ENCODE measurements at regions not wholly inside any gene's neighbourhood (a gene's known extent, or its start where the extent isn't known, plus 50 kb on each side); places are given as distances from the start of the nearest gene placed in this dataset.

- no peak overlapping the region for H3K27ac Mint-ChIP-seq (ENCODE audit: unreplicated experiment)
- CTCF ChIA-PET: interaction anchor here (0.5 kb wide), 1 partner anchor 9 kb away, joined by 3 read pairs; no protein-coding TSS in a partner anchor
- no peak for TF ChIP-seq CTCF (IDR thresholded peaks at IDR 0.05; ENCODE audit: unreplicated experiment)
- DNase-seq: no peak
- no peak overlapping the region for H3K4me3 Mint-ChIP-seq (ENCODE audit: low read depth, unreplicated experiment)
- no peaks in the 10 kb centered on the region for H3K36me3 Mint-ChIP-seq (ENCODE audit: insufficient read depth, unreplicated experiment)
- no peaks in the 10 kb centered on the region for H3K9me3 Mint-ChIP-seq (ENCODE audit: low read depth, unreplicated experiment)
- BruUV-seq (replicated peaks): no TSS peak
- H3K4me1 Mint-ChIP-seq (ENCODE audit: low read depth, unreplicated experiment): peaks cover 8% of the 10 kb centered on the region
- H3K27me3 Mint-ChIP-seq (ENCODE audit: unreplicated experiment): no peaks in the 10 kb centered on the region
- intact Hi-C loops (cut with micrococcal nuclease; ENCODE audit: unreplicated experiment): no loop called here
Observed at GRCh38 chr3:177710506-177710905, 513.2 kb upstream of the TBL1XR1 start.

GRCh38 chr3:177711637-177712036, 514.4 kb upstream of the TBL1XR1 start:
- H3K27ac Mint-ChIP-seq (ENCODE audit: unreplicated experiment): no peak overlapping the region
- CTCF ChIA-PET: interaction anchor here (0.9 kb wide), 1 partner anchor 18 kb away, joined by 3 read pairs; no protein-coding TSS in a partner anchor
- H3K9me3 Mint-ChIP-seq (ENCODE audit: low read depth, unreplicated experiment): no peaks in the 10 kb centered on the region
- BruUV-seq (replicated peaks): no TSS peak
- H3K36me3 Mint-ChIP-seq (ENCODE audit: insufficient read depth, unreplicated experiment): no peaks in the 10 kb centered on the region
- TF ChIP-seq CTCF (IDR thresholded peaks at IDR 0.05; ENCODE audit: unreplicated experiment): no peak
- no peak overlapping the region for H3K4me3 Mint-ChIP-seq (ENCODE audit: low read depth, unreplicated experiment)
- H3K4me1 Mint-ChIP-seq (ENCODE audit: low read depth, unreplicated experiment): peaks cover 8% of the 10 kb centered on the region
- intact Hi-C loops (cut with micrococcal nuclease; ENCODE audit: unreplicated experiment): no loop called here
- no peak for DNase-seq
- no peaks in the 10 kb centered on the region for H3K27me3 Mint-ChIP-seq (ENCODE audit: unreplicated experiment)

- TF ChIP-seq CTCF (IDR thresholded peaks at IDR 0.05; ENCODE audit: unreplicated experiment): no peak
- Mint-ChIP-seq H3K27ac (ENCODE audit: unreplicated experiment) (no peak overlapping the region), H3K4me3 (ENCODE audit: low read depth, unreplicated experiment) (no peak overlapping the region), H3K9me3 (ENCODE audit: low read depth, unreplicated experiment) (no peaks in the 10 kb centered on the region), H3K27me3 (ENCODE audit: unreplicated experiment) (no peaks in the 10 kb centered on the region), H3K36me3 (ENCODE audit: insufficient read depth, unreplicated experiment) (no peaks in the 10 kb centered on the region), H3K4me1 (ENCODE audit: low read depth, unreplicated experiment) (peaks cover 8% of the 10 kb centered on the region)
- BruUV-seq (replicated peaks): no TSS peak
- intact Hi-C loops (cut with micrococcal nuclease; ENCODE audit: unreplicated experiment): no loop called here
- DNase-seq: no peak
- CTCF ChIA-PET: no interaction called here
Observed at GRCh38 chr3:177713928-177714900, 516.9 kb upstream of the TBL1XR1 start.

GRCh38 chr3:177714945-177715344, 517.7 kb upstream of the TBL1XR1 start:
- H3K4me3 Mint-ChIP-seq (ENCODE audit: low read depth, unreplicated experiment): no peak overlapping the region
- H3K27ac Mint-ChIP-seq (ENCODE audit: unreplicated experiment): no peak overlapping the region
- peaks cover 8% of the 10 kb centered on the region for H3K4me1 Mint-ChIP-seq (ENCODE audit: low read depth, unreplicated experiment)
- no peak for DNase-seq
- intact Hi-C loops (cut with micrococcal nuclease; ENCODE audit: unreplicated experiment): no loop called here
- TF ChIP-seq CTCF (IDR thresholded peaks at IDR 0.05; ENCODE audit: unreplicated experiment): no peak
- no TSS peak for BruUV-seq (replicated peaks)
- H3K36me3 Mint-ChIP-seq (ENCODE audit: insufficient read depth, unreplicated experiment): no peaks in the 10 kb centered on the region
- no peaks in the 10 kb centered on the region for H3K27me3 Mint-ChIP-seq (ENCODE audit: unreplicated experiment)
- CTCF ChIA-PET: no interaction called here
- H3K9me3 Mint-ChIP-seq (ENCODE audit: low read depth, unreplicated experiment): no peaks in the 10 kb centered on the region

Data from Calu3 (cell line).